Erythroblast (primary cell): ENCODE measurements at regions not wholly inside any gene's neighbourhood (a gene's known extent, or its start where the extent isn't known, plus 50 kb on each side); places are given as distances from the start of the nearest gene placed in this dataset.

Source experiments
- DNase-seq, 2 experiments: peaks; one replicate each; lab custom pipeline; 2025; lab: John Stamatoyannopoulos, UW
- GATA1 ChIP-seq: IDR thresholded peaks from 2 replicates; pipeline ENCODE4 v1.6.1; 2011; ENCODE audit warnings: low read depth, mild to moderate bottlenecking, control low read depth, low read length, moderate library complexity
- POLR2A ChIP-seq: IDR thresholded peaks from 2 replicates; pipeline ENCODE4 v1.6.1; 2011; ENCODE audit warnings: mild to moderate bottlenecking, low read length

DNA sequence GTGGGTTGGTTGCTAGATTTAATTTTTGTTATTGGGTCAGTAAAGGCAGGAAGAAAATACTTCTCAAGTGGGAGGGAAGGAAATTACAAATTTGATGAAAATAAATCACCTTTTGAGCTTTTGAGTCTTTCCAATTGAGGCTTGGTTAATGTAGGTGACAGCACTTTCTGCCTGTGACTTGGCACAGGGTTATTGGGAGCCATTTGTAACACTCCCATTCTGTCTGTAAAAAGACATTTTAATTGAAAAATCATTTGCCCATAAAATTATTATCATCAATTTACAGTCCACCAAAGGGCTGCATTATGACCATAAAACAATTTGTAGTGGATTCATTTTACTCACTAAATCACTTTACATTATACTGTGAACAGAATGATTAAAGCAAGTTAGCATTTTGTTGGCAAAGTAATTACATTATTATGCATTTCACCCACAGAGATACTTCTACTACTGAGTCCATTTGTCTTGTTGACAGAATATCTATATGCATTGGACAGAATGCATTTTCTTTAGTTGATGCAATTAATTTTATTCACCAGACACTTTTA lies 974.6 kb downstream of the UQCRFS1 start:
- DNase-seq, result no peak
- no peak for TF ChIP-seq GATA1
- no peak for TF ChIP-seq POLR2A

DNA sequence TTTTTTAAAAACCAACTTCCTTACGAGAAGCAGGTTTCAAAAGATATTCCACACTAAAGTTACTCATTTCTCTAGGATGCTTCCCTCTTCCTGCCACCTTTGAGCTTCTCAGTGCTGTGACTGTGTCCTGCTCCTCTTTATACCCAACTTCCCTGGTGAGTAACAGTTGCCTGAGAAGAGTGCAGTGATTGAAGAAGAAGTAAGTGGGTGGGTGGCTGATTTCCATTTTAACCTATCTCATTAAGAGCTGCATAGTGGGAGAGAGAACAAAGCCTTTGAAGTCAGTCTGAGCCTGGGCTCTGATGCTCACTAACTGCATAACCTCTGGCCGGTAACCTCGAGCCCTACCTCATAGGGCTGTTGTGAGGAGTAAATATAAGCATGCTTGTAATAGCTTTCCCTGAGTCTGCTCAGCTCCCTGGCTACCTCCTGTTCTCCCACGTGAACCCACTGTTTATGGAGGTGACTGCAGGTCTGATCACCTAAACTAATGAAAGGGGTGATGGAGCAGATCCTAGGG lies 977.3 kb downstream of the UQCRFS1 start:
- DNase-seq, result no peak
- TF ChIP-seq GATA1 (no peak), POLR2A (no peak)

DNA sequence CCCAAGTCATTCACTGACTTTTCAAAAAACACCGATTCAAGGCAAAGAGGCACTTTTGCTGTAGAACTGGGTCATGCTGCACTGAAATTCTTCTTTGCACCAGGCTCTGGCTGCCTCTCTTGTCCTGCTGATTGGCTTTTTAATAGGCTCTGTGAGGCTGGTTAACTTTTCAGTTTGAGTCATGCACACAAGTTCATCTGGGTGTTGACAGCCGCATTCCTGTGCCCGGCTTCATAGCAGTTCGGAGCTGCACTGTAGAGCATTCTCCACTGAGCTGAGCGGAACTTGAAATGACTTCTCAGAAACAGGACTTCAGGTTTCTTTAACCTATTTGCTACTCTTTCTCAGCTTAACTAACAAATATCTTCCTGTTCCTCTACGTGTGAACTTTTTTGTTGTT lies 978.3 kb downstream of the UQCRFS1 start:
- DNase-seq, result no peak
- TF ChIP-seq POLR2A (no peak), GATA1 (no peak)

DNA sequence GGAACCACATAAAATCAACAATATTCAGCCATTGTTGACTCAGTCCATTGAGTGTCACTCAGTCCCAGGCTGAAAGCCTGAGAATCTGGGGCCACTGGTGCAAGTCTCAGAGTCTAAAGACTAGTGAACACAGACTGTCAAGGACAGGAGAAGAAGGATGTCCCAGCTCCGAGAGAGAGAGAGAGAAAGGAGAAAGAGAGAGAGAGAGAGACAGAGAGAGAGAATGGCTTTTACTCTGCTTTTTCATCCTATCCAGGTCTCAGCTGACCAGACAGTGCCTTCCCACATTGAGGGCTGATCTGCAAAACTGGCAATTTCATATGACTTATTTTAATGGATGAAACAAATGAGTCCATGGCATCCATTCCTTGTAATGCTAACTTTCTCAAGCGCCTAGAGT lies 984.1 kb downstream of the UQCRFS1 start:
- TF ChIP-seq POLR2A, result no peak
- no peak for TF ChIP-seq GATA1
- no peak for DNase-seq

DNA sequence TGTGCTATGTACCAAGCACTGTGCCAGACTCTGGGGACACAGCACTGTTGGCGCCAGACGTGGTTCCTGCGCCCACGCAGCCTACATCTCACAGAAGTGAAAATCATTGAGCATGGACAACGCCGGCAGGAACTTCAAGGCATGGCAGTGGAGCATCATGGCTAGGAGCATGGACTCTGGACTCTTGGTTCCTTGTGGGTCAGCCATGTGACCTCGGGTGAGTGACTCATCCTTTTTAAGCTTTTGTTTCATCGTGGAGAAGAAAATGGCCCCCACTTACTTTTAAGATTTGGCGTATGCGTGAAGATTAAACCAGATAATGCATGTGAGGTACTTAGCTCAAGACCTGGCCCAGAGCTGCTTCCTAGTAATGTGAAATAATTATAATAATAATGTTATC lies 988.5 kb downstream of the UQCRFS1 start:
- TF ChIP-seq GATA1 (no peak), POLR2A (no peak)

DNA sequence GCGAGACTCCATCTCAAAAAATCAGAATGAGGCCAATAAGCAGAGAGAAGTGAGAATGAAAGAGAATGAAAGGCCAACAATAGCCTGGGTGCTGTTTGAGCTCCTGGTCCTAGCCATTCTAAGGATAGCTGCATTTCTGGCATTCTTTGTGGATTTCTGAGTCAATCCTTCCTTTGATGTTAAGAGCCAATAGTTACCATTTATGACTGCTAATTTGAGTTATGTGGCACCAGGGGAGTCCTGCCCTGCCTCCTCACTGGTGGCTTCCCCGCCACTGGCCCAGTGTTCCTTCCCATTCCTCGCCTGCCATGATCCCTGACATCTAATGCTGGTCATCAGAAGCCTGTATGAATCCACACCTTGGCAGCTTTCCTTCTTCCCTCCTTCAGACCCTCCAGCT lies 991.2 kb downstream of the UQCRFS1 start:
- no peak for DNase-seq
- no peak for TF ChIP-seq POLR2A
- no peak for TF ChIP-seq GATA1

More for the DNA sequence above, 988.5 kb downstream of the UQCRFS1 start:
- DNase-seq, result no peak

DNA sequence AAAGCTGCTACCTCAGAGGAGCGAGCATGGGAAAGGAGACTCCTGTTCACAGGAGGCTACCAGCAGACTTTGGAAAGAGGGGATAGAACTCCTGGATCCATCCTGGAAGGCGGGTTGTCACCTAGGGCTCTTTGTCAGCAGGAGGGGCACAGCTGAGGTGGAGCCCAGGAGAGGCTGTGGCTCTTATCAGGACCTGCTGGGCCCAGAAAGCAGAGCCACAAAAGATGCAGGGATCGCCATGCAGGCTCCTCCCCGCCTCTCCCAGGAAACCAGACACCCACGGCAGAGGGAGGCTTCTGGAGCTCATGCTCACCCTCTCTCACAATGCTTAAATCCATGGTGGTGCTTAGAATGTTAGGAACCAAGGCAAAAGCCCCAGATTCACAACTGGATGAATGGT lies 994.2 kb downstream of the UQCRFS1 start:
- TF ChIP-seq POLR2A (no peak), GATA1 (no peak)
- no peak for DNase-seq

DNA sequence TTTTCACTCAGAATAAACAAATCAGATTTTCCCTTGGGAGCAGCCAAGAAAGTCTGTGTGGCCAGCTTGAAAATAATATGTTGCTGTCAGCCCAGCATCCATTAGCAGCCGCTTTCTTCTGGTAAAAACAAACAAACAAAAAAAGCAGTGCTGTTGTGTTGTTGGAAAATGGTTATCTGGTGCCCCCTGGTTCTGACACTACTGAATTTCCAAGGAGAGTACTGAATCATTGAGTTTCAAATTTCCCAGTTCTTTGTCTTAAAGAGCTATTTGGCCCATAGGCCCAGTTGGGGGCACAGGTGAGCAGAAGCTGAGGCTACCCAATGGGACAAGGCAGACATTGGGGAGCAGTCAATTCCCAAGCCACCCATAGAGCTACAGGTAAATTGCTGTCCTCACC lies 995.9 kb downstream of the UQCRFS1 start:
- TF ChIP-seq GATA1 (no peak), POLR2A (no peak)
- no peak for DNase-seq

DNA sequence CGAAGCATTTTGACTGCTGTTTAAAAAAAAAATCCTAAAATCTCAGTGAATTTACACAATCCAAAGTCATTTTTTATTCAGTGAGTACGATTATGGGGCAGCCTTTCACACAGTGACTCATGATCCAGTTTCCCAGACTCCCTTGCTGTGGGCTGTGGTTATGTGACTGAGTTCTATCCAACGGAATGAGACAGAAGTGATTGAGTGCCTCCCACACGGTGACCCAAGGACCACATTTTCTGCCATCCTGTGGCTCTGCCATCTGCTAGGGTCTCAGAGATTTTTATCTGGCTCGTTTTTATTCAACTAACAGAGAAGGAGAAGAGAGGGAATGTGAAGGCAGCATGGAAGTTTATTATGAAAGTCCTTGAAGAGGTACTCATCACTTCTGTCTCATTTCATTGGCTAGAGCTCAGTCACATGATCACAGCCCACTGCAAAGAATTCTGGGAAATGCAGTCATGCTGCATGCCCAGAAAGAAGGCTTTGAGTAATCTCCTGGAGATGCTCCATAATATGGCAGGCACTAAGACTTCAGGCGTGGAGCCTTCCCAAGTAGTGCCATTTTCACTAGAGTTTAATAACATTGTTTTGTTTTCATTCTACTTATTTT lies 999.4 kb downstream of the UQCRFS1 start:
- TF ChIP-seq POLR2A (no peak), GATA1 (no peak)
- peak in 1 of 2 experiments; percentile 0 for DNase-seq

DNA sequence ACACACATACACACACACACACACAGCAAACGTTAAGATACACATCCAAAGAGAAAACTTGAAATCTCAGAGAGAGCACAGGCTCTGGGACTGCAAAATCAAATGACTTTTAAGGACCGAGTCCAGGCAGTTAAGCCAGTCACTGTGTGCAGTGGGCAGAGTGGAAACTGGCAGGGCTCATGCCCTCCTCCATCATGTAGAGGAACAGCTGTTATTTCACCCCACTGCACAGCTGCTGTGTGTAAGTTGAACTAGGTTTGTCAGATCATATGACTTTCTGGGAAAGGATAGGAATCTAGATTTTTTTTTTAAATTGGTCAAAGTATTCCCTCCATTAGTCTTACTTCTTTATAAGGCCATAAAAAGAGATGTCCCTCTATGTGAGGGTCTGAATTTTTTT lies 1002.1 kb downstream of the UQCRFS1 start:
- no peak for DNase-seq
- TF ChIP-seq GATA1 (no peak), POLR2A (no peak)

DNA sequence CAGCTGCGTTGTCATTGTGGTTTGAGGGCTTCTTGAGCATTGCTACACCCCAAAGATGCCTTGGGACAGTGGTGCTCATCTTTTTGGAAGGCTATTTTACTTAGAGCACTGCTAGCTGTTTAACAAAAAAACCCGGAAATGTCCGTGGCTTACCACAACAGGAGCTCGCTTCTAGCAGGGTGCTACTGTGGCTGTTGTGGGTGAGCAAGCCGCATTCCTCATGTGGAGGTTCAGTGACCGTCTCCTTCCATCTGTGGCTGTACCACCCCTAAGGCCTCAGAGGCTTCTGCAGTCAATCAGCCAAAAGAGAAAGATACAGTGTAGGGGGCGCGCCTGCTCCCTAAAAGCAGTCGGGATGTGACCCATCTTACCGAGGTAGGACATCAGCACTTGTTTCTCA lies 1004.2 kb downstream of the UQCRFS1 start:
- TF ChIP-seq POLR2A (no peak), GATA1 (no peak)
- no peak for DNase-seq

DNA sequence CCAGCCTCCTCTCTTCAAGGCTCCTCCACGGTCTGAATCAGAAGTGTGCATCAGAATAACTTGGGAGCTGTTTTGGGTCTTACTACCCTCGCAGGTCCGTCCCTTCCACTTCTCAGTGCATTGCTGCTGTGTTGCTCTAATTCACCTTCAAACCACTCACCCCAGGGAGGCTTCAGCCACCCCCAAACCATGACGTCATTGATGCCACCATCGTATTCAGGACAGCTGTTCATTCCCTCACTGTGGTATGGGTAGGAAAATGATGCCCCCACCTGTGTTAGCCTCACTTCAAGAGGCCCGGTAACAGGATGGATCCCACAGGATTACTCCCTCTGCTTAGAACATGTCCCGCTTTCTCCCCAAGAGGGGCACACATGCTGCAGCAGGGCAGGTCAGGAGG lies 1005.7 kb downstream of the UQCRFS1 start:
- DNase-seq, result no peak
- TF ChIP-seq GATA1, result no peak
- no peak for TF ChIP-seq POLR2A

DNA sequence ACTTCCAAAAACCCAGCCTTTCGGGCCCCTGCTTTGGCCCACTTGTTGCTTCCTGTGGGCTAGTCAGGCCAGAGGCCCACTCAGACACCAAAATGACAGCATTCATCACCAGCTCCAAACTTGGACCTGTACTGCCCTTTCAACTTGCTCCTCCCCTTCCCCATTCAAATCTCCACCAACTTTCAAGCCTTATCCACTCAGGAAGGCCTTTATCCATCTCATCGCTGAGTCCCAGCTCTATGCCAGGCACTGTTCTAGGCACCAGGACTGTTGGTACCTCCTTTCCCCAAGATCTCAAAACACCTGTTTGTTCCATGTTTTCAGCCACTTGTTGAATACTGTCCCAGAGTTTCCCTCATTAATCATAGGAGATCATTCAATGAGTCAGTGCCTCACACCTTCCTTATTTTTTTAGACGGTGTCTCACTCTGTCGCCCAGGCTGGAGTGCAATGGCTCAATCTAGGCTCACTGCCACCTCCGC lies 1011.4 kb downstream of the UQCRFS1 start:
- DNase-seq, result no peak
- TF ChIP-seq POLR2A, result no peak

DNA sequence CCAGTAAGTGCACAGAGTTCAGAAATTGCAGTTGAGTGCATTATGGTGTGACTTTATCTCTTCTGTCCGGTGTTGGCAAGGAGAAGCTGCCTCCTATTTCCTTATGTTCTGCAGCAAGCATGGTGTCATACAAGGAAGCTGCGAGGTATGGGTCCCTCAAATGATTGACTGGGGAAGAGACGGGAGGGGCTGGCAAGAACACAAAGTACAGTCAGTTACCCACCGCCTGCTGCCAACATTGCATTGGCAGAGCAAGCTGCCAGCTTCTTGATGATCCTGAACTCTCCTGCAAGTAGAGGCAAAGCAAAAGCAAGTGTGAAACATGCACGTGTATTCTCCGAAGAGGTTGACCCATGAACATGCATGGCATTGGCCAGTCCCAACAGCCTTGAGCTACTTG lies 1013.6 kb downstream of the UQCRFS1 start:
- TF ChIP-seq GATA1, result no peak
- TF ChIP-seq POLR2A, result no peak
- DNase-seq, result no peak

DNA sequence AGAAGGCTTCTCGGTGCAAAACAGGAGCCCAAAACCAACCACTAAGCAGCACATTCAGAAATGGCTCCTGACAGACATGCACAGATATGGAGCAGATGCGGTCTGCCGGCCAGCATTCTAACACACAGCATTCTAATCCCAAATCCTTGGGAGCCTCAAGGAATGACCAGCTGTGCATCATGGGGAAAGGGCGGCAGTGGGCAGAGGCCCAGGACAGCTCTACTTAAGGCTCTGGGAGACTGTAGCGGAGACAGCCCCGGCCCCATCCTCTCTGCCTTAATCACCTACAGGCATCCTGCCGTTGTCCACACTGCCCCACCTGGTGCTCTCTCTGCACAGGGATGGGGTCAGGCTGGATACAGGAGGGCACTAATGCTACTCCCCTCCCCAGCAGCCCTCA lies 1016.0 kb downstream of the UQCRFS1 start:
- no peak for DNase-seq
- TF ChIP-seq POLR2A (no peak), GATA1 (no peak)

DNA sequence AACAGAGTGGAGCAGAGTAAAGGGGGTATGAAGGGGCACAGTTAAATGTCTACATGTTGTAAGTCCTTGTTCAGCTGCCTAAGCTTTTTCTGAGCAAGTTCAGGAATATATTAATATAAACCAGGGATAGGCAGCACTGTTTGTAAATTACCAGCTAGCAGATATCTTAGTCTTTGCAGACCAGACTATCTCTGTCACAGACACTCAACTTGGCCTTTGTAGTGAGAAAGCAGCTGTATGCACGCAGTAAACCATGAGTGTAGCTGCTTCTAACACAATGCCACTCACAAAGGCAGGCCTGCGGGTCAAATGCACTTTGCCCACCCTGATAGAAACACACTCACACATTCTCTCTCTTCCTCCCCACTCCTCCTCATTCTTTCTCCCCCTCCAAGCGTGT lies 1016.9 kb downstream of the UQCRFS1 start:
- no peak for DNase-seq
- TF ChIP-seq GATA1 (no peak), POLR2A (no peak)
